Nephron (organoid): ENCODE measurements at regions not wholly inside any gene's neighbourhood (a gene's known extent, or its start where the extent isn't known, plus 50 kb on each side); places are given as distances from the start of the nearest gene placed in this dataset.

Source experiments
- H3K27ac Mint-ChIP-seq, 3 experiments: 2 replicates each; pipeline ENCODE4 v1.8.0; 2020; ENCODE audit warnings: mixed read lengths in 3 of 3, mild to moderate bottlenecking in 2 of 3, moderate library complexity in 1 of 3
- H3K27me3 Mint-ChIP-seq: 2 replicates; pipeline ENCODE4 v1.8.0; 2021; ENCODE audit warnings: low read depth, mild to moderate bottlenecking, moderate library complexity, mixed read lengths
- H3K36me3 Mint-ChIP-seq: 2 replicates; pipeline ENCODE4 v1.8.0; 2020; ENCODE audit warnings: low read depth, mixed read lengths
- H3K4me1 Mint-ChIP-seq: 2 replicates; pipeline ENCODE4 v1.8.0; 2020; ENCODE audit warnings: mixed read lengths
- H3K4me3 Mint-ChIP-seq, 3 experiments: 2 replicates each; pipeline ENCODE4 v1.8.0; 2020; ENCODE audit warnings: mild to moderate bottlenecking in 3 of 3, mixed read lengths in 3 of 3, moderate library complexity in 2 of 3
- H3K9me3 Mint-ChIP-seq: 2 replicates; pipeline ENCODE4 v1.8.0; 2020; ENCODE audit warnings: mixed read lengths
- CTCF ChIP-seq, 3 experiments: fragments of 200-600 bp; sonication (generic); IDR thresholded peaks; one replicate each; pipeline ENCODE4 v1.5.0; 2021; ENCODE audit warnings: antibody characterized with exemption in 3 of 3; ENCODE audit not compliant: unreplicated experiment in 3 of 3

GRCh38 chr3:22383285-22383684 is 632.3 kb upstream of the ZNF385D start:
- TF ChIP-seq CTCF (IDR thresholded peaks at IDR 0.05; ENCODE audit: unreplicated experiment in 3 of 3) = no peak
- Mint-ChIP-seq H3K4me3 (no peak overlapping the region), H3K27ac (no peak overlapping the region), H3K9me3 (no peaks in the 10 kb centered on the region), H3K27me3 (peaks cover 28% of the 10 kb centered on the region), H3K36me3 (no peaks in the 10 kb centered on the region), H3K4me1 (peaks cover 6% of the 10 kb centered on the region)

- Mint-ChIP-seq H3K4me3 (no peak overlapping the region), H3K27ac (no peak overlapping the region), H3K27me3 (peaks cover 15% of the 10 kb centered on the region), H3K9me3 (no peaks in the 10 kb centered on the region), H3K36me3 (no peaks in the 10 kb centered on the region), H3K4me1 (peaks cover 6% of the 10 kb centered on the region)
- TF ChIP-seq CTCF (IDR thresholded peaks at IDR 0.05; ENCODE audit: unreplicated experiment in 3 of 3) = no peak
These were observed 635.1 kb upstream of the ZNF385D start for GRCh38 chr3:22386107-22386506.

- peaks cover 2% of the 10 kb centered on the region for H3K9me3 Mint-ChIP-seq
- no peak overlapping the region for H3K4me3 Mint-ChIP-seq
- H3K36me3 Mint-ChIP-seq = no peaks in the 10 kb centered on the region
- no peaks in the 10 kb centered on the region for H3K4me1 Mint-ChIP-seq
- H3K27me3 Mint-ChIP-seq = peaks cover 6% of the 10 kb centered on the region
- no peak overlapping the region for H3K27ac Mint-ChIP-seq
- no peak for TF ChIP-seq CTCF (IDR thresholded peaks at IDR 0.05; ENCODE audit: unreplicated experiment in 3 of 3)
These were observed 641.3 kb upstream of the ZNF385D start for GRCh38 chr3:22392286-22392685.

GRCh38 chr3:22392859-22393258 is 641.8 kb upstream of the ZNF385D start:
- Mint-ChIP-seq H3K27ac (no peak overlapping the region), H3K4me3 (no peak overlapping the region), H3K9me3 (peaks cover 3% of the 10 kb centered on the region), H3K36me3 (no peaks in the 10 kb centered on the region), H3K27me3 (peaks cover 6% of the 10 kb centered on the region), H3K4me1 (no peaks in the 10 kb centered on the region)
- no peak for TF ChIP-seq CTCF (IDR thresholded peaks at IDR 0.05; ENCODE audit: unreplicated experiment in 3 of 3)

GRCh38 chr3:22399566-22399965 is 648.6 kb upstream of the ZNF385D start:
- Mint-ChIP-seq H3K27me3 (no peaks in the 10 kb centered on the region), H3K9me3 (peaks cover 6% of the 10 kb centered on the region), H3K4me3 (no peak overlapping the region), H3K4me1 (no peaks in the 10 kb centered on the region), H3K27ac (no peak overlapping the region), H3K36me3 (no peaks in the 10 kb centered on the region)
- TF ChIP-seq CTCF (IDR thresholded peaks at IDR 0.05; ENCODE audit: unreplicated experiment in 3 of 3) = no peak

GRCh38 chr3:22401499-22401898 is 650.5 kb upstream of the ZNF385D start:
- H3K36me3 Mint-ChIP-seq = no peaks in the 10 kb centered on the region
- no peaks in the 10 kb centered on the region for H3K4me1 Mint-ChIP-seq
- no peak for TF ChIP-seq CTCF (IDR thresholded peaks at IDR 0.05; ENCODE audit: unreplicated experiment in 3 of 3)
- H3K27ac Mint-ChIP-seq = no peak overlapping the region
- H3K9me3 Mint-ChIP-seq = peaks cover 6% of the 10 kb centered on the region
- H3K27me3 Mint-ChIP-seq = no peaks in the 10 kb centered on the region
- H3K4me3 Mint-ChIP-seq = no peak overlapping the region
